Stimulated activated CD4-positive, alpha-beta T cell treated with anti-CD3 and anti-CD28 coated beads, TNF-alpha, amount 100 ng/mL, for 24 hours (primary cell): ENCODE measurements at regions not wholly inside any gene's neighbourhood (a gene's known extent, or its start where the extent isn't known, plus 50 kb on each side); places are given as distances from the start of the nearest gene placed in this dataset.
"Not testable (repeated sequence)": the region's sequence is repeated elsewhere in the genome, so short reads cannot be mapped to it uniquely, and the experiment has no call there.

Experiments
- DNase-seq, 3 experiments: peaks; one replicate each; pipeline ENCODE4 v3.0.0-alpha.2; 2020; ENCODE audit warnings: low read depth in 3 of 3

DNA sequence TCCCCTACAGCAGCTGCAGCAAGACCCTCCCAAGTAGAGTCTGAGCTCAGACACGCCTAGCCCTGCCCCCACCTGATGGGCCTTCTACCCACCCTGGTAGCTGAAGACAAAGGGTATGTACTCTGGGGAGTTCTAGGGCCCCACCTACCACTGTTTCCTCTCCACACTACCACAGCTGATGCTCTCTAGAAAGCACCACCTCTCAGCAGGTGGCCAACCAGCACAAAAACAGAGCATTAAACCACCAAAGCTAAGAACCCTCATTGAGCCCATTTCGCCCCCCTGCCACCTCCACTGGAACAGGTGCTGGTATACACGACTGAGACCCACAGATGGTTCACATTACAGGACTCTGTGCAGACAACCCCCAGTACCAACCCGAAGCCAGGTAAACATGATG lies 258.9 kb downstream of the SETD4 start:
- no peak for DNase-seq

DNA sequence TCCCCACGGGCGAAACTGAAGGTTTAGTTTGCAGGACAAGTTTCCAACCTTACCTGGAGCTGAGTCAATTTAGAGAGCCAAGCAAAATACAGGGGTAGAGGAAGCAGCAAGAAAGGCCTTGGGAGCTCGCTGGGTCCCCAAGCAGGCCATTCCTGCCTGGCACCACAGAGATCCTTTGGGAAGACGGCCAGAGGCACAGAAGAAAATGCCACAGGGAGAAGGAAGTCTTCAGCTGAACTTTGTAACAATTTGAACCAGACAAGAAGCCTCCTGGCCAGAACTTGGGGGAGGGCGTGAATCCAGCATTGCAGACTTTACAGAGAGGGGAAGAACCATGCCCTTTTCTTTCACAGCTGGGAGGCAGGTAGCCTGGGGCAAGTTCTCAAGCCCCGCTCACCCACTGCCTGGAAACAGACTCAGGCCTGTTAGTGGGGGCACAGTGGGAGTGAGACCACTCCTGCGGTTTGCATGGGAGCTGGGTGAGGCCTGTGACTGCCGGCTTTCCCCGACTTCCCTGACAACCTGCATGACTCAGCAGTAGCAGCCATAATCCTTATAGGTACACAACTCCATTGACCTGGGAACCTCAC lies 259.4 kb downstream of the SETD4 start:
- DNase-seq: not testable (repeated sequence)

DNA sequence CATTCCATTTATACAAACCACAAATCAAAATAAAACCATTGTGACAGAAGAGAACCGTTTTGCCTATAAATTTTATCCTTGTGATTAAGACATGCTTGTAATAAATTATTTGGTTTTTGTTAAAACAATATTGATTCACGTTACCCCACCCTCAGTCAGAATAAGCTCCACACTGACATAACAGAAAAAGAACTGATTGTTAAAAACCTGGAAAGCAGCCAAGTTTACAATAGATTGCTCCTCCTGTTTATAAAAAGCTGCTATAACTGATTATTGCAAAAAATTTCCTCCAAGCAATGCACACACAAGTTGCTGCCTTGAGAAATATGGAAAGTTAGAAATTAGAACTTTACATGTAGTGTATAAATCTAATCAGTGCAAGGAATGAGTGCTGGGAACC lies 263.5 kb downstream of the SETD4 start:
- no peak for DNase-seq

DNA sequence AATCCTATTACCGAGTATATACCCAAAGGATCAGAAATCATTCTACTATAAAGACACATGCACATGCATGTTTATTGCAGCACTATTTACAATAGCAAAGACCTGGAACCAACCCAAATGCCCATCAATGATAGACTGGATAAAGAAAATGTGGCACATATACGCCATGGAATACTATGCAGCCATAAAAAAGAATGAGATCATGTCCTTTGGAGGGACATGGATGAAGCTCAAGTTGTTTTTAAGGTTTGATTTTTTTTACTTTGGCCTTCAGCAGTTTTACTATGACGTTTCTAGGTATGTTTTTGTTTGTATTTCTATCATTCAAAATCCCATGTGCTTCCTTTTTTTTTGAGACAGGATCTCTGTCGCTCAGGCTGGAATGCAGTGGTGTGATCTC lies 265.8 kb downstream of the SETD4 start:
- not testable (repeated sequence) for DNase-seq

DNA sequence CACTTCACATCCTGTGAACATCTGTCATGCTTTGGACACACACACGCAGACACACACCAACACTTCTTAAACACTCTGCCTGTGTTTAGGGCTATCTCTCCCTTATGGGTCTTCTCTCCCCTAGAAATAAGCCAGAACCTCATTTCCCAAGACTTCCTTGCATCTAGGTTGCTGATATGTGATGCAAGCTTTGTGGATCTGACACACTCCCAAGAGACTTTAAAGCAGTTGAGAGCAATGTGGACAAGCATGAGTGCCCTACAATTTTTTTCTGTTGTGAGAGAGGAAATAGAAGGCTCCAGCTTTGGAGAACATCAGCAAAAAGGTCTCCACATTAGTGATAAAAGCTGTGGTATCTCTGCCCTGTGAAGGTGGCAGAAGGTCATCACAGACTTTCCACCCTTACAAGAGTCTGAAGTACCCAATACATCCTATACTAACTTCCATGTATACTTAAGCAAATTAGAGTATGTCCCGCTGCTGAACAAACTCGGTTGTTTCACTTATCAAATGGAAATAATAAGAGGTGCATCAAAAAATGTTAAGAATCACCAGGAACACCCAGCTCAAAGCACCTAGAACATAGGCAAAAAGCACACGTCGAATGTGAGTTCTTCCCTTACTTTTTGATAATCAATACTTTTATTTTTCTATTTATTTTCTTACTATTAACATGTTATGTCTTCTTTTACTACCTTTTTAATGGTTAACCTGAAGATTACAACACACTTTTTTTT lies 267.6 kb downstream of the SETD4 start:
- no peak for DNase-seq

DNA sequence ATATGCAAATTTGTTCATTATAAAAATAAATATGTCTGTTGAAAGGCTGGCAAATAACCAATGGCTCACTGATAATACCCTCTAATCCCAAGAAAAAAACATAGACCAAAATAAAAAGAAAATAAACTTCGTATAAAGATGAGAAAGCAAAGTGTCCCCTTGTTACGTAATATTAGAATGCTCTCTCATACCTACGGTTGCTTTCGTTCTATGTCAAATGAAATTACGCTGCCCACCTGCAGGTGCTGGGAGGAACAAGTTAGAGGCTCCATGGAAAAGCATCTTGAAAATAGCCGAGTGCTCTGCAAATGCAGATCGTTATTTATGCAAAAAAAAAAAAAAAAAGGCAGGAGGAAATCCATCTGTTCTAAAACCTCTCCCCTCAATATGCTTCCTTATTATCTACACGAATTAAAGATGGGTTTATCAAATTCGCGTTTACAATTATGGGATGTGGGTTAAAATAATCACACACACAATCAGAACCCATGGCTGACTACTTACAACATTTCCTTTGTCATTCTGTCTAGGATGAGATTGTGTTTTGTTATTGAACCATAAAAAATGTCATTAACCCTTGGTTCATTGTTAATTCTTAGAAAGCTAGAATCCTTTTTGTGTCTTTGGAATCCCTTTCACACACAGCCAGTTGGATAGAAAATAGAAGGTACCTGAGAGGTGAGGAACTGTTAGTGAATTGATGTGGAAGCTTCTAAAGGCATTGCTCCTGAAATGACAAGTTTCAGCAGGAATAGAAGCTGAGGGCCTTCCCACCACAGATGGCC lies 268.6 kb downstream of the SETD4 start:
- DNase-seq: no peak

DNA sequence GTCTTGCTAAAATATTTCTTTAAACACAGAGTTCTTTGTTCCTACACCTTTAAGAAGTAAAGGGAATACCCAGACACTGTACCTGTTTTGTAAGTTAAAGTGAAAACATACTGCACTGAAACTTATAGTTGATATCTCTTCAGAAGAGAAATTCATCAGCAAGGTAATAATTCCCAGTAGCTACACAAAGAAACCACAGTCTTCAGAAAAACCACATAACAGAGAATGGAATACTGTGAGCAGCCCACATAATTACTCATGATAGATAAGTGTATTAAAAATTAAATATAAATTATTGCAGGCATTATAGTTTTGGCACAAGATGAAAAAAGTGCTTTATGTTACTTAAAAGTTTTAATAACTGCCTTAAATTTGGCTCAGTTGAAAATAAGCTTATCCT lies 276.6 kb downstream of the SETD4 start:
- no peak for DNase-seq

DNA sequence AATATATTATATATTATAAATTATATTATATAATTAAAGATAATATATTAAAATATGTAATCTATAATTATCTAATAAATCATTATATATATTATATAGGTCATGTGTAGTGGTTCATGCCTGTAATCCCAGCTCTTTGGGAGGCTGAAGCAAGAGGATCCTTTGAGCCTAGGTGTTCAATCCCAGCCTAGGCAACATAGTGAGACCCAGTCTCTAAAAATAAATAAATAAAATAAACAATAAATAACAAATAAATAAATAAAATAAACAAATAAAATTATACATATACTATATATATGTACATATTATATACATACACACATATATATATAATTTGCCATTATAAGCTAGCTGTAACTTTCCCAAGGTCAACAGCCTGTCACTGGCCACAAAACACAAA lies 277.7 kb downstream of the SETD4 start:
- no peak for DNase-seq

DNA sequence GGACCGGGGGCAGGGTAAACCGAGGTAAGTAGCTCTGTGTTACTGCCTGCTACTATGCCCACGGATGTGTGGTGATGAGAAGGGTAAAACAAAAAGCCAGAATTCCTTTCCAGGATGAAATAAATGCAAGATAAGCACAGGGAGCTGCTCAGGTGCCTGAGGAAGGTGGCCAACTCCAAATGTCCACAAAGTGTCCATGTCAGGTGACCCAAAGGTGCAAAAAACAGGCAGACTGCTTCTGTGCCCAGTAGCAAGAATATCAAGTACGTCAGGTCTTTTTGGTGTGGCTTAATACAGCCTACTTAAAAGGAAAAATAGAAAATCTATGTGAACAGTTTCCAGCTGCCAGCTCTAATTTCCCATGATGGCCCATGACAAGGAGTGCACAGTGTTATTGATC lies 279.3 kb downstream of the SETD4 start:
- no peak for DNase-seq

DNA sequence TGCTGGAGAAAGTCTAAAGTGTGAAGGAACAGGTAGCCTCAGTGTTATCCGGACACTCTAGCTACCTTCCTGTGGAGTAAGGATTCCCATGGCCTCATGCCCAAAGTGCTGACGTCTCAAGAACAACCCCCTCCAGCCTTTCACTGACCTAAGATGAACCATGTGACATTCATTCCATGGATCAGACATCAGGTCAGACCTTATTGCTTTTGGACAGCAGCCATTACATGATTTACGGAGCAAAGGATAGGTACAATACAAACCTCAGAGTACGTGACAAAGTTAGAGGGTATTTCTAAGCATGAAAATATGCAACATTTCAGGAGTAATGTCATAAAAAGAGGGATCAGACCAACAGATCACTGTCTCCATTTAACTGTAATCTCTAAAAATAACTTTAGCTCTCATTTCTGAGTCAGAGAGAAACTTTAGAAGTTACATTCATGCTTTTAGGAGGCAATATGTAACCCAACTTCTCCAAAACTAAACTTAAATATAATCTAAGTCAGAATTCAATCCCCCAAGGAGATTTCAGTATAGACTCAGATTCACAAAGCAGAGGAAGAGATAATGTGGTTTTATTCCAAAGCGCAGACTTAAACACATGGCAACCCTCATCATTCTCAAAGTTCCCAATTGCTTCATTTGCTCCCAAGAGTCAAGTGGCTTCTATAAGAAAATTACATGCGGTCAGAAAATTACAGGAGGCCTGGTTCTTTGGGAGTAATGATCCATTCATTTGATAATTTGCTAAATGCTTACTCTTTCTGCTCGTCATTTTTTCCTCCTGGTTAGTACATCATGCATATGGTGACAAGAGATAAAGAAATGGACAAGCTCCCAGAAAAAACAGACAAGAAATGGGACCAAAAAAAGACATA lies 280.4 kb downstream of the SETD4 start:
- DNase-seq: no peak

DNA sequence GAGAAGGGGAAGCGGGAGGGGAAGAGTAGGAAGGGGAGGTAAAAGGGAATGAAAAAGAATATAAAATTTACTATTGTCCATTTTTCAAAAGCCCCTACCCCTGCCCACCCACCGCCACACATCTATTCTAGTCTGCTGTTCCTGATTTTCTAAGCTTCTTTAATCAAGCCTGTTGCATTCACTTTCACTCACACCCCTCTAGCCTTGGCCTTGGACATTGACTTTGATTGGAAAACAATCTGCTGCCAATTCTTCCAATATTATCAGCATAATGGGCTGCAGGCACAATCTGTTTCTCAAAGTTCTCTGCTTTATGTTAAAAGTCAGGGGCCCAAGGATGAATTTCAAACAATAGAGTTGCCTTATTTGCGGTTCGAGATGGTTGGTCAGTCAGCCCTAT lies 281.2 kb downstream of the SETD4 start:
- DNase-seq: no peak

DNA sequence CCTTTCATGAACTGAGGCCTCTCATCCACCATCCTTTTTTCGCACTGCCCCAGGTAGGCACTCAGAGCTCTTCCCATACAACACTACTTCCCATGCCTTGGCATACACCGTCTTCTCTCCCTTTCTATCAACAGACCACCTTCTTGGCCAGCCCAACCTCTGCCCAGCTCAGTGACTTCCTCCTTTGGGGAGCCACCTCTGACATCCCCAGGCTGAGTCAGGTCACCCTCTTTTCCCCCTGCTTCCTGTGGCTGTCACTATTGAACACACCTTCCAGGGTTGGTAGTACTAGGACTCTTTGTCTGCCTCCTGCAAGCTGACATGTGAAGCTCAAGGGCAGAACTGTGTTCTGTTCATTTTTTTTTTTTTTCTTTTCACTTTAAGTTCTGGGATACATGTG lies 283.2 kb downstream of the SETD4 start:
- DNase-seq: no peak

DNA sequence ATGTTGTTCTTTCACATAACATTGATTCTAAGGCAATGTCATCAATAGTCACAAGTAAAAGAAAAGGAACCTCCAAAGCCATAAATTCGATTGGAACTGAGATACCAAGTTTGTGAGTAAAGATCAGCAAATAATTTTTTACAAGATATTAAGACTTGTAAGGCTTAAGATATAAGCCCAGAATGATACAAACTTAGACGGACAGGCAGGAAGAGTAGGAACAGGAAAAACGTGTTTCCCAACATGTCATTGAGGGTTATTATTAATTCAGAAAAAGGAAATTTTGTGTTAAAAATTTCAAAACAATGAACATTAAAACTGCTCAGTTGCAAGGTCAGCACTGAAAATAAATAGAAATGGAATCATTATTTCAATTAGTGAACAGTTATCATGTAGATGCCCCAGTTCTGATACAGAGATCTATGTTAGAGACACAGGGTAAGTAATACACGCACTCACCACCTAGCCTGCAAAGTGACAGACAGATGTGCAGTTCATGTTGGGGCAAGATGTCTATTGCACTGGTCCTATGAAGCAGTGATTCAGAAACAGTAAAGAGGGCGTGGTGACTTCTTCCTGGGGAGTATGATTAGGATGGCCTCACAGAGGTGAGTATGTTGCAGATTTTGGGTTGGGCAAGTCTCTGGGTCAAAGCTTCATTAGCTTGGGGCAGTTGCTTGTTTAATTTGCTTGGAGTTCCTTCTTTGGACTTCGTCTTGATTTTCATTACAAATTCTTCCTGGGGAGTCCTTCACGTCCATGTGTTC lies 284.4 kb downstream of the SETD4 start:
- DNase-seq: no peak

DNA sequence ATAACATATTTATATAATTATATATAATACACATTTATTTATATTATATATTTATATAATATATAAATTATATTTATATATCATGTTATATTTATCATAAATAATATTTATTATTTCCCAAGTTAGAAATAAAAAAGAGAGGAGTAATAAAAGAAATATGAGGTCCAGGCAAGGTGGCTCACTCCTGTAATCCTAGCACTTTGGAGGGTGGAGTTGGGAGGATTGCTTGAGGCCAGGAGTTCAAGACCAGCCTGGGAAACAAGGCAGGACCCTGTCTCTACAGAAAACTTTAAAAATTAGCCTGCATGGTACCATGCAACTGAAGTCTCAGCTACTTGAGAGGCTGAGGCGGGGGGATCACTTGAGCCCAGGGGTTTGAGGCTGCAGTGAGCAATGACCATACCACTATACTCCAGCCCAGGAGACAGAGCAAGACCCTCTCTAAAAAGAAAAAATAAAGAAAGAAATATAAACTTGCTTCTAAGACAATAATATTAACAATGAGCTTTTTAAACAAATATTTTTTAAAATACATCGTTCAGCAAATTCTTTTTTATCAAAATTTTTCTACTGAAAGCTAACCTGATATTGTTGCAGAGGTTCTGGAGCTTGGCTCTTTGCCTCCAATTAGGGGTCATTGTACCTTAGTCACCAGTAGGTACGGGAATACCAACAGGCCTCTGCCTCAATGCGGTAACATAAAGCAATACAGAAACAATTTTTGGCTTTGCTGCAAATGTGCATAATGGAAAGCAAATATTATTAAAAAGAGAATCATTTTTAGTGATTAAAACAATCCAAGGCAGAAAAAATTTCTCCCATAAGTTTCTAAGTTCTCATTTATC lies 290.0 kb downstream of the SETD4 start:
- no peak for DNase-seq

DNA sequence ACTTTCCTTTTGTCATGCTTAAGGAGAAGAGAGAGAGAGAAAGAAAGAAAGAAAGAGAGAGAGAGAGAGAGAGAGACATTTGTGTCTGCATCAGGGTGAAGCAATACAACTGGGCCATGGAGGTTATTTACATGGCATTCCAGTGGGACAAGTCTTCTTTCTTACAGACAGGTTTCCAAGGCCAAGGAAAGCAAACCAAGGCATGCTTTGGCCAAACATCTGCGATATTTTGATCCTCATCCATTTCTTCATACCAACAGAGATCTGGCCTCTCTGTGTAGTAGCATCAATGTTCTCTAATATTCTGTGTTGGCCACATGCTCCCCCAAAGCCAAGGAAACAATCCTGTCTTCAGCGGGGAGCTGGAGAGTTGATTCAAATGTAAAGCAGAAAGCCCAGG lies 292.1 kb downstream of the SETD4 start:
- no peak for DNase-seq

DNA sequence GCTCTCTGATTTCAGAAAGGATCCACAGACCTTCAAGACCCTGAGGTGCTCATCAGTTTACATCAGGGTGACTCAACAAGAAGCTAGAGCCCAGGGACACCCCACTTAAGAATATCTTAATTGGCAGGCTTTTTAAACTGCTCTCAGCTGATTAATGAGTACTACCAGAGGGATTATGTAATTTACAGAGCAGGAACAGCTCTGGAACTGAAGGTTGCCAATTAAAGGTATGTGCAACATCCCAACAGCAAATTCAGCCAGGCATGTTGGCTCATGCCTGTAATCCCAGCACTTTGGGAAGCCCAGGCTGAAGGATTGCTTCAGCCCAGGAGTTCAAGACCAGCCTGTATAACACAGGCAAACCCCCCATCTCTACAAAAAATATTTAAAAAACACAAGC lies 295.7 kb downstream of the SETD4 start:
- no peak for DNase-seq

DNA sequence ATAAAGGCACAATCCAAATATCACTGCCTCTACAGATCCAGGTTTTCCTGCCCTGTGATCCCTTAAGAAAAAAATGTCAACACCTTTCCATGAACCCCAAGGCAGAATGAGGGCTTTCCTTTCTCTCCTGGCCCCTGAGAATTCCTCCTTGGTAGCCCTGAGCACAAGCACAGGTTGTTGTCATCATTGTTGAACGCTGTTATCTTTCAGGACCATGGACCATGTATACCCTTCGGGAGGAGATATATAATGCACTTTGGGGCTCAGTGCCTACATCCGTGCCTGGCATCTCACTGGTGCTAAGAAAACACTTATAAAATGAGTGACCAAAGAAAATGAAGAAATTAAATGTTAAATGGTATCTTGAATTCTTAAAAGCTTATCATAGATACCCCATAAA lies 296.2 kb downstream of the SETD4 start:
- no peak for DNase-seq

DNA sequence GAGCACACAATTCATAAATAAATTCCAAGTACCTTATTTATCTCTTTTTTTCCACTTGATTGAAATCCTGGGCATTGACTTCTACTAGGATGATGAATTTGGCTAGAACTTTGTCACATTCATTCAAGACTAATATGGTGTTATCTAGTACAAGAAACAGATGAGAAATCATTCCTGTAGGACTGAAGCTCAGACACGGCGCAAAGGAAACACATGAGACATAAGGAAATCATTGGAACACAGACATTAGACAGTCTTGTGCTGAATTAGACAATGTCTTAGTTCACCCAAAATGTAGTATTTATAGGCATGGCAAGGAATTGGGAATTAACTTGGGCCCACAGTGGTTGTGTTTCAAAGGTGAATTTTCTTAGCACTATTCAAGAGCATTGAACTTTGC lies 305.7 kb downstream of the SETD4 start:
- DNase-seq: no peak

DNA sequence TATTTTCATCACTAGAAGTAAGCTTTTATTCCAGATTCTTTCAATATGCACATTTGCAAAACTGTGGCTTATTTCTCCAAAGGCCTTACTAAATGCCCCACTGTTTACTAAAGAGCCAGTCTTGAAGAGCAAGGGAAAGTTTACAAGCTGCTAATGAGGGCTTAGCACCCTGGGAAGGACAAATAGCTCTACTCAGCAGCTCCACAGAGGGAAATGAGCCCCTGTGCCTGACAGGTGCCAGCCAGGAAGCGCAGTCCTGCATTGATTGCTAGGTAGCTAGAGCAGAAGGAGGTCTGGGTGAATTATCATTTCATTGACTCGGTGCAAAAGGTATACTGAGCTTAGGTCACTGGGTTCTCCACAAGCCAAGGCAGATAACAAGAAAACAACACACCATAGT lies 307.0 kb downstream of the SETD4 start:
- no peak for DNase-seq

DNA sequence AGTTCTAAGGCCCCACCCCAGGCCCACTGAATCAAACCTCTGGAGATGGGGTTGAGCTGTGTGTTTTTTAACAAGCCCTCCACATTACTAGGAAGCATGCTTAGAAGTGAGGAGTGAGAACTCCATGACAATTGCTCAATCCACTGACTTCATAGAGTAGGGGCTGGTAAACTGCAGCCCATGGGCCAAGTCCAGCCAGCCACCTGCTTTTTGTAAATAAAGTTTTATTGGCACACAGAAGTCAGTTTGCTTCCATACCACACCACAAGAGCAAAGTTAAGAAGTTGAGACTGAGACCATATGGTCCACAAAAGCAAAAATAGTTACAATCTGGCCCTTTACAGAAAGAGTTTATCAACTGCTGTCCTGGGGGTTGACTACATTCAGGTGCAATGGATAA lies 309.2 kb downstream of the SETD4 start:
- DNase-seq: no peak
